ENCODE measurements at regions not wholly inside any gene's neighbourhood (a gene's known extent, or its start where the extent isn't known, plus 50 kb on each side); places are given as distances from the start of the nearest gene placed in this dataset.

GRCh38 chr6:142624978-142625715 lies 319.8 kb downstream of the HIVEP2 start:
- TF ChIP-seq, protein P1, sequence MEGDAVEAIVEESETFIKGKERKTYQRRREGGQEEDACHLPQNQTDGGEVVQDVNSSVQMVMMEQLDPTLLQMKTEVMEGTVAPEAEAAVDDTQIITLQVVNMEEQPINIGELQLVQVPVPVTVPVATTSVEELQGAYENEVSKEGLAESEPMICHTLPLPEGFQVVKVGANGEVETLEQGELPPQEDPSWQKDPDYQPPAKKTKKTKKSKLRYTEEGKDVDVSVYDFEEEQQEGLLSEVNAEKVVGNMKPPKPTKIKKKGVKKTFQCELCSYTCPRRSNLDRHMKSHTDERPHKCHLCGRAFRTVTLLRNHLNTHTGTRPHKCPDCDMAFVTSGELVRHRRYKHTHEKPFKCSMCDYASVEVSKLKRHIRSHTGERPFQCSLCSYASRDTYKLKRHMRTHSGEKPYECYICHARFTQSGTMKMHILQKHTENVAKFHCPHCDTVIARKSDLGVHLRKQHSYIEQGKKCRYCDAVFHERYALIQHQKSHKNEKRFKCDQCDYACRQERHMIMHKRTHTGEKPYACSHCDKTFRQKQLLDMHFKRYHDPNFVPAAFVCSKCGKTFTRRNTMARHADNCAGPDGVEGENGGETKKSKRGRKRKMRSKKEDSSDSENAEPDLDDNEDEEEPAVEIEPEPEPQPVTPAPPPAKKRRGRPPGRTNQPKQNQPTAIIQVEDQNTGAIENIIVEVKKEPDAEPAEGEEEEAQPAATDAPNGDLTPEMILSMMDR (IDR thresholded peaks at IDR 0.05), result no peak
- TF ChIP-seq RCOR1 (IDR thresholded peaks at IDR 0.05; ENCODE audit: low read length), result no peak
- TF ChIP-seq POLR2AphosphoS5 (IDR thresholded peaks at IDR 0.05; ENCODE audit: low read depth, low read length), result no peak
- no peak for TF ChIP-seq RAD21 (IDR thresholded peaks at IDR 0.05; ENCODE audit: low read length)
- no peak for TF ChIP-seq ELF1 (IDR thresholded peaks at IDR 0.05)
- TF ChIP-seq, protein P2, sequence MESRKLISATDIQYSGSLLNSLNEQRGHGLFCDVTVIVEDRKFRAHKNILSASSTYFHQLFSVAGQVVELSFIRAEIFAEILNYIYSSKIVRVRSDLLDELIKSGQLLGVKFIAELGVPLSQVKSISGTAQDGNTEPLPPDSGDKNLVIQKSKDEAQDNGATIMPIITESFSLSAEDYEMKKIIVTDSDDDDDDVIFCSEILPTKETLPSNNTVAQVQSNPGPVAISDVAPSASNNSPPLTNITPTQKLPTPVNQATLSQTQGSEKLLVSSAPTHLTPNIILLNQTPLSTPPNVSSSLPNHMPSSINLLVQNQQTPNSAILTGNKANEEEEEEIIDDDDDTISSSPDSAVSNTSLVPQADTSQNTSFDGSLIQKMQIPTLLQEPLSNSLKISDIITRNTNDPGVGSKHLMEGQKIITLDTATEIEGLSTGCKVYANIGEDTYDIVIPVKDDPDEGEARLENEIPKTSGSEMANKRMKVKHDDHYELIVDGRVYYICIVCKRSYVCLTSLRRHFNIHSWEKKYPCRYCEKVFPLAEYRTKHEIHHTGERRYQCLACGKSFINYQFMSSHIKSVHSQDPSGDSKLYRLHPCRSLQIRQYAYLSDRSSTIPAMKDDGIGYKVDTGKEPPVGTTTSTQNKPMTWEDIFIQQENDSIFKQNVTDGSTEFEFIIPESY (IDR thresholded peaks at IDR 0.05; ENCODE audit: borderline replicate concordance, low read depth), result no peak
- TF ChIP-seq EP300 (IDR thresholded peaks at IDR 0.05; ENCODE audit: borderline replicate concordance in 1 of 2, low read depth in 1 of 2, low read length in 1 of 2), result no peak
- no peak for TF ChIP-seq FOSL2 (IDR thresholded peaks at IDR 0.05; ENCODE audit: borderline replicate concordance, low read depth)
- TF ChIP-seq, protein P3, sequence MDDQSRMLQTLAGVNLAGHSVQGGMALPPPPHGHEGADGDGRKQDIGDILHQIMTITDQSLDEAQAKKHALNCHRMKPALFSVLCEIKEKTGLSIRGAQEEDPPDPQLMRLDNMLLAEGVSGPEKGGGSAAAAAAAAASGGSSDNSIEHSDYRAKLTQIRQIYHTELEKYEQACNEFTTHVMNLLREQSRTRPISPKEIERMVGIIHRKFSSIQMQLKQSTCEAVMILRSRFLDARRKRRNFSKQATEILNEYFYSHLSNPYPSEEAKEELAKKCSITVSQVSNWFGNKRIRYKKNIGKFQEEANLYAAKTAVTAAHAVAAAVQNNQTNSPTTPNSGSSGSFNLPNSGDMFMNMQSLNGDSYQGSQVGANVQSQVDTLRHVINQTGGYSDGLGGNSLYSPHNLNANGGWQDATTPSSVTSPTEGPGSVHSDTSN (IDR thresholded peaks at IDR 0.05), result no peak
- no peak for TF ChIP-seq MAX (IDR thresholded peaks at IDR 0.05; ENCODE audit: low read depth)

Data from SK-N-SH (cell line).